ENCODE measurements at regions not wholly inside any gene's neighbourhood (a gene's known extent, or its start where the extent isn't known, plus 50 kb on each side); places are given as distances from the start of the nearest gene placed in this dataset.

- TF ChIP-seq POLR2A (IDR thresholded peaks at IDR 0.05): no peak
- no peak for TF ChIP-seq CTCF (IDR thresholded peaks at IDR 0.05)
- Histone ChIP-seq H3K4me3 (no peak overlapping the region), H3K27me3 (no peaks in the 10 kb centered on the region), H3K4me1 (no peaks in the 10 kb centered on the region), H3K9me3 (no peaks in the 10 kb centered on the region), H3K27ac (no peak overlapping the region), H3K36me3 (ENCODE audit: low read depth, missing control alignments) (no peaks in the 10 kb centered on the region)
- no peak for DNase-seq
- 85 to 88% methylated on average over 6 to 13 of the region's 13 CpGs for WGBS, 2 donors
- intact Hi-C loops (cut with DNase I; ENCODE audit: low total_unique reads): no loop called here
Observed at GRCh38 chr1:4367230-4367777, 287.1 kb upstream of the AJAP1 start.

- H3K9me3 ChIP-seq: no peaks in the 10 kb centered on the region
- no peak for DNase-seq
- H3K4me1 ChIP-seq: no peaks in the 10 kb centered on the region
- no peak overlapping the region for H3K4me3 ChIP-seq
- no peaks in the 10 kb centered on the region for H3K27me3 ChIP-seq
- no peak overlapping the region for H3K27ac ChIP-seq
- intact Hi-C loops (cut with DNase I; ENCODE audit: low total_unique reads): no loop called here
- TF ChIP-seq POLR2A (IDR thresholded peaks at IDR 0.05): no peak
- no peak for TF ChIP-seq CTCF (IDR thresholded peaks at IDR 0.05)
- WGBS, 2 donors: 86 to 89% methylated on average over 4 of the region's 4 CpGs
- no peaks in the 10 kb centered on the region for H3K36me3 ChIP-seq (ENCODE audit: low read depth, missing control alignments)
Observed at GRCh38 chr1:4369335-4369734, 285.1 kb upstream of the AJAP1 start.

- Histone ChIP-seq H3K36me3 (ENCODE audit: low read depth, missing control alignments) (no peaks in the 10 kb centered on the region), H3K9me3 (no peaks in the 10 kb centered on the region), H3K4me1 (no peaks in the 10 kb centered on the region), H3K27ac (no peak overlapping the region), H3K27me3 (no peaks in the 10 kb centered on the region), H3K4me3 (no peak overlapping the region)
- TF ChIP-seq POLR2A (IDR thresholded peaks at IDR 0.05) (no peak), CTCF (IDR thresholded peaks at IDR 0.05) (no peak)
- intact Hi-C loops (cut with DNase I; ENCODE audit: low total_unique reads): no loop called here
- 58 to 73% methylated on average over 6 of the region's 6 CpGs for WGBS, 2 donors
- DNase-seq: no peak
Observed at GRCh38 chr1:4371849-4372248, 282.6 kb upstream of the AJAP1 start.

- no peak for DNase-seq
- no peaks in the 10 kb centered on the region for H3K27me3 ChIP-seq
- no peak overlapping the region for H3K4me3 ChIP-seq
- H3K9me3 ChIP-seq: no peaks in the 10 kb centered on the region
- H3K36me3 ChIP-seq (ENCODE audit: low read depth, missing control alignments): no peaks in the 10 kb centered on the region
- no peaks in the 10 kb centered on the region for H3K4me1 ChIP-seq
- intact Hi-C loops (cut with DNase I; ENCODE audit: low total_unique reads): no loop called here
- no peak overlapping the region for H3K27ac ChIP-seq
- TF ChIP-seq CTCF (IDR thresholded peaks at IDR 0.05) (no peak), POLR2A (IDR thresholded peaks at IDR 0.05) (no peak)
- 81 to 92% methylated on average over 1 of the region's 1 CpG for WGBS, 2 donors
Observed at GRCh38 chr1:4375812-4376211, 278.6 kb upstream of the AJAP1 start.

GRCh38 chr1:4379451-4380175 is 274.8 kb upstream of the AJAP1 start:
- intact Hi-C loops (cut with DNase I; ENCODE audit: low total_unique reads): no loop called here
- Histone ChIP-seq H3K9me3 (no peaks in the 10 kb centered on the region), H3K4me3 (no peak overlapping the region), H3K27ac (no peak overlapping the region), H3K36me3 (ENCODE audit: low read depth, missing control alignments) (no peaks in the 10 kb centered on the region), H3K4me1 (no peaks in the 10 kb centered on the region), H3K27me3 (no peaks in the 10 kb centered on the region)
- no peak for DNase-seq
- no peak for TF ChIP-seq CTCF (IDR thresholded peaks at IDR 0.05)
- no peak for TF ChIP-seq POLR2A (IDR thresholded peaks at IDR 0.05)
- 89% methylated on average over 6 of the region's 6 CpGs for WGBS, 2 donors
